ENCODE measurements at regions not wholly inside any gene's neighbourhood (a gene's known extent, or its start where the extent isn't known, plus 50 kb on each side); places are given as distances from the start of the nearest gene placed in this dataset.

DNA sequence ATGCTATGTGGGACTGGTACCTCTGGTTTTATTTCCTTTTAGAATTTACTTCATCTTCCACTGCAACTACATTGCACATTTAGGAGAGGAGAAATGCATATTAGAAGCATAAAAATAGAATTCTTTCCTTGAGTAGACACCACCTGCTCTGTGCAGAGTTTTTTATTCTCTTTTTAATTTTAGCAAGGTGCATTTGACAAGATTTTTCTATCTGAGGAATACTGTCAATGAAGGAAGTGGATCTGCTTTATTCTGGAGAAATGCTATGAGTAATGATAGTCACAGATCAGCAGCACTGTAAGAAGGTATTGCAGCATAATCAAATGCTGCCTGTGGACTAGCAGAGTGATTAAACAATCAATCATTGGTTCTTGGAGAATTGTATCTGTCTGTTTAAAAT is 1038.3 kb downstream of the RAPGEF2 start:
- TF ChIP-seq GATA3 (IDR thresholded peaks at IDR 0.05; ENCODE audit: low read depth, low read length) (no peak), GATA2 (IDR thresholded peaks at IDR 0.05; ENCODE audit: low read depth, low read length) (no peak)
